NOMO-1 treated with DMSO at 0.1 percent for 48 hours (cell line): ENCODE measurements at regions not wholly inside any gene's neighbourhood (a gene's known extent, or its start where the extent isn't known, plus 50 kb on each side); places are given as distances from the start of the nearest gene placed in this dataset.

Experiments
- DNase-seq: peaks from one replicate; lab custom pipeline; 2025; ENCODE audit not compliant: unreplicated experiment; lab: John Stamatoyannopoulos, UW

DNA sequence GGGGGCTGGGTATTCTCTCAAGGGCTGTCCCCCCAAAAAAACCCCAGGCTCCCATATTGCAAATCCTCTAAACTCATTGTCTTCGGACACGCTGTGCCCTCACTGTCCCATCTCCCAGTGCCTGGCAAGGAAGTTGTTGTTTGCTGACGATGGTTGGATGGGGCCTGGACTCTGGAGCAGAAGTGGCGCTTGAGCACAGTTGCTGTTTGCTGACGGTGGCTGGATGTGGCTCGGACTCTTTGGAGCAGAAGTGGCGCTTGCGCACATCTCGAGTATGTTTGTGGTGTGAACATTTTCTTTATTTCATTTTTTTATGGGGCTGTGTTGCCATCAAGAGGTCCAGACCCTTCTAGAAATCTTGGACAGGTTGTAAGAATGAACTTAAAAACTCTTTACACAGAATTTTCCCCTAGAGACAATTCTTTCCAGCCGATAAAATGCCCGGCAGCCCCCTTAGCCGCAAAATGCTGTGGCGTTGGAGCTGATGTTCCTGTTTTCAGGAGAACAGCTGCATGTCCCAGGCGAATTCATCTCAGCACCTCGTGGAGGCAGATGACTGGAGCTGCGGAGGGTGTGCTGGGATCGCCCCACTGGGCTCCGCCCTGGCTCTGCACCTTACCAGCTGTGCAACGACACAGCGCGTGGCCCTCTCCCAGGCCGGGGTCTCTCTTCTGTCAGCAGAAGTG is 1167.4 kb downstream of the BRD1 start:
- DNase-seq = no peak

DNA sequence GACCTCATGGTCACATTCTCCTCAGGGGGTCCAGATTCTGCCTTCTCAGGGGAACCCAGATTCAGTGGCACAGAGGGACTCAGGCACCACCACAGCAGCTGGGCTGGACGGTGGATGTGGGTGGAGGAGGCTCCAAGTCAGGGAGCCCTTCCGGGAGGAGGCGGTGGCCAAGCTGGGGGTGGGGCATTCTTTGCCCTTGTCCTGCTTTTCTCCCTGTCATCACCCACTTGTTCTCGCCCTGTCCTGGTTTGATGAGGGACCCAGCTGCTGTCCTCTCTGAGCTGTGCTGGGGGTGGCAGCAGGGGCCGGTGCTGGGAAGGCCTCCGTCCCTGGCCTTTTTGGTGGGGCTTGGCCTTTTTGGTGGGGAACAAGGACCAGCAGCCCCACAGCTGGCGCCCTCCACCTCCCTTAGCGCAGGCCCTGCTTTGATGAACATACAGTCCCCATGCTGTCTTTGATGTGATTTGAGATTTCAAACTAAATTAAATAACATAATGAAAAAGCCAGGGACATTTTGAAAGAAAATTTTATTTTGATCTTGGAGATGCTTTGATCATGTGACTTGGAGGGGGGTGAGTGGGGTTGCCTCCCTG is 1168.2 kb downstream of the BRD1 start:
- no peak for DNase-seq

DNA sequence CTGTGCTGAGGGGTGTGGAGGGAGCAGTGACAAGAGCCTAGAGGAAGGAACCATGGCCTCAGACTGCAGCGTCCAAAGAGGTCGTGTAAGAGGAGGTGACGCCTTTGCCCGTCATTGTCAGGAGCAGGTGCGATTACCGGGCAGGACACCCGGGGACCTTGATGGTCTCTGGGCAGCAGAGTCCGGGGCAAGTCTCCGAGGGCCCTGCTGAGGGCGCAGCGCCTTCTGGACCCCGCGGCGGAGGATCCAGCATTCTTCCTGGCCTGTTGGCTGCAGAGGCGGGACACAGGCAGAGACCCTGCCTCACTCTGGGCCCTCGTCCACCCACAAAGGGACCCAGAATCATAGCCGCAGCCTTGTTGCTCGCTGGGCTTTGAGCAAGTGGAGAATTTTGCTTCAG is 1168.8 kb downstream of the BRD1 start:
- DNase-seq = no peak

DNA sequence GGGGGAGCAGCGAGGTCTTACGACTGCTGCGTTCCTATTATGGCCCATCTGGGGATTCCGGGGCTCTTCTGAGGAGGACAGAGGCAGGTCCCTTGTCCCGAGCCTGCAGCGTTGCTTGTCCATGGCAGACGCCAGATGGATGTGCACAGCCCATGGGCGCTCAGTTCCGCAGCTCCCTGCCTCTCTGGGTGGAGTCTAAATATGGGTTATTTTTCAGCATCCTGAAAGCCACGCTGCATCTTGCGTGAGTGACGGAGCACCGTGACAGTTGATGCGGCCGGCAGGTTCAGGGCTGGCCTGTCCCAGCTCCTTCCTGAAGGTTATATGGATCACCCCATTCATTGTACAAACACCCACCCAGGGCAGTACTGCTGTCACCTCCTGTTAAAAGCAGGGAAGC is 1169.4 kb downstream of the BRD1 start:
- DNase-seq = no peak

DNA sequence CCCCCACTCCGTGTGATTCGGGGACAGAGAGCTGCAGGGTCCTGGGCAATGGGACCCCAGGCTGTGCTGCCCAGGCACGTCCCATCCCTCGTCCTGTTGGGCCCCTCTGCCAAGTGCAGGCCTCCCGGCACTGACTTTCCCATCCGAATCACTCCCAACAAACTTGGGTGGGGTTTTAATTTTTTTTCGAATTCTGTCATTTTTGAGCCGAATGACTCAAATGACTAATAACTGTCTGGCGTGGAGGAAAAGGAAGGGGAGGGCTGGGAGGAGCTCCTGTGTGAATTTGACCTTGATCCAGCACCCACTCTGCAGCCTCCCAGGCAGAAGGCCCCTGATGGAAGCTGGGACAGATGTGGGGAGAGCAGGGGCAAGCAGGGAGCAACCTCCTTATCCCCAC is 1173.2 kb downstream of the BRD1 start:
- no peak for DNase-seq

DNA sequence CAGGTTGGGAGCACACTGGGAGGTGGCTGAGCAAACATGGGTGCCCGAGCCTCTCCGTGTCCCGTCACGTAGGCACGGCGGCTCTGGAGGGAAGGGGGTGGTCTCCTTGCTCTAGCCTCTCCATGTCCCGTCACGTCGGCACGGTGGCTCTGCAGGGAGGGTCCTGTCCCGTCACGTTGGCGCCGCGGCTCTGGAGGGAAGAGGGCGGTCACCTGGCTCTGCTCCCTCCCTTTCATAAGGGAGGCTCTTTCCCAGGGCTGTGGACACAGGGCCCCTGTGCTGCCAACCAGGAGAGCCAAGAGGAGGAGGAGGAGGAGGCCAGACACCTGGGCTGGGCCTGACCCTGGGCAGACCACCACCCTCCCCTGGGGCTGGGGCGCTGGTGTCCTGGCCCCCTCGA is 1173.7 kb downstream of the BRD1 start:
- DNase-seq = no peak

DNA sequence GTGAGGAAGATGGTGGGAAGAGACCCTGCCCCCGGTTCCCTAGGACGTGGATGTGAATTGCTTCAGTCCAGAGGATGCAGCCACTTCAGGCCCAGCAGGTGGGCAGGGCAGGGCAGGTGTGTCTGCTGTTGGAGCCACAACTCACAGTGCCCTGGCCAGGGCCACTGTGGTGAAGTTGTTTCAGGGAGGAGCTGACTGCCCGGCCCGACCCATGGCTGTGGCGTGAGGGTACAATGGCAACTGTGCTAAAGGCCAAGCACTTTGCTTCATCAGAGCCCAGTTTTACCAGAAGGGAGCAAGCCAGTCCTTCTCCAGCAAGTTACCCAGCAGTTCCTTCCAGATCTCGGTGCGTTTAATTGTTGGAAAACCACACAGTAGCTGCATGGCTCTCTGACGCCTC is 1174.4 kb downstream of the BRD1 start:
- no peak for DNase-seq

DNA sequence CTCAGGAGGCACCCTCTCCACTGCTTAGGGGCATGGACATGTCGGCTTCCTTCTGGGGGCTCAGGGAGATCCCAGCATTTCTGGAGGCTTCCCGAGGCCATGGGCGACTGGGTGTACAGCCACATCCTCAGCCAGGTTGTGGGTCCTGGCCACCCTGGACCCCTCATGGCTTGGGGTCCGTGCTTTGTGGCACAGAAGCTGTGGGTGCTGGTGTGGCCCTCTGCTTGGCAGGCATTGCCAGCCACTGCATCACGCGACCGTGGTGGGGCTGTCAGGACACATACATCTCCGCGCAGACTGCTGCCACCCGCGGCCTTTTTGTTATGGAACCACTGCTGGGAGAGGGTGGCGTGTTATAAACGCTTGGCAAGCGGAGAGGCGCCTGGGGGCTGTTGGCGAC is 1174.9 kb downstream of the BRD1 start:
- no peak for DNase-seq

DNA sequence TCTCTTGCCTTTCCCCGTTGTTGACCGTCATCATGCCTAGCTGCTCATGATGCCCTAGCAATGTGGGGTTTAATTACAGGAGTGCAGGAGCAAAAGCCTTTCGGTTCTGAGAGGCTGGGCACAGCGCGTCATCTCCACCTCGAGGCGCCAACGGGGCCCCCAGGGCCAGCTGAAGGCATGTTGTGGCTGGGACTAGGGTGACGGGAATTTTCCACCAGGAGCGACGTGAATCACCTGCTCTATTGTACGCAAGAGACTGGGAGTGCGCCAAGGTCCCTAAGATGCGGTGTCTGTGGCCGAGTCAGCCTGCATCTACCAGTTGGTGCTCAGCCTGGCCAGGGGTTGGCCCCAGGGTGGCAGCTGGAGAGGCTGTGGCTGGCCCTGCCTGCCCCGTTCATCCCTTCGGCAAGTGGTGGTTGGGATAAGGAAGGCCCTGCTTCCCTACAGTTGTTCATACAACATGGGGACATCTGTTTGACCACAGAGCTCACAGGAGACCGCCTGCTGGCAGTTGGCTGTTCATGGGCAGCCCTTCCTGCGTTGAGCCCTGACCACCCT is 1175.6 kb downstream of the BRD1 start:
- no peak for DNase-seq

DNA sequence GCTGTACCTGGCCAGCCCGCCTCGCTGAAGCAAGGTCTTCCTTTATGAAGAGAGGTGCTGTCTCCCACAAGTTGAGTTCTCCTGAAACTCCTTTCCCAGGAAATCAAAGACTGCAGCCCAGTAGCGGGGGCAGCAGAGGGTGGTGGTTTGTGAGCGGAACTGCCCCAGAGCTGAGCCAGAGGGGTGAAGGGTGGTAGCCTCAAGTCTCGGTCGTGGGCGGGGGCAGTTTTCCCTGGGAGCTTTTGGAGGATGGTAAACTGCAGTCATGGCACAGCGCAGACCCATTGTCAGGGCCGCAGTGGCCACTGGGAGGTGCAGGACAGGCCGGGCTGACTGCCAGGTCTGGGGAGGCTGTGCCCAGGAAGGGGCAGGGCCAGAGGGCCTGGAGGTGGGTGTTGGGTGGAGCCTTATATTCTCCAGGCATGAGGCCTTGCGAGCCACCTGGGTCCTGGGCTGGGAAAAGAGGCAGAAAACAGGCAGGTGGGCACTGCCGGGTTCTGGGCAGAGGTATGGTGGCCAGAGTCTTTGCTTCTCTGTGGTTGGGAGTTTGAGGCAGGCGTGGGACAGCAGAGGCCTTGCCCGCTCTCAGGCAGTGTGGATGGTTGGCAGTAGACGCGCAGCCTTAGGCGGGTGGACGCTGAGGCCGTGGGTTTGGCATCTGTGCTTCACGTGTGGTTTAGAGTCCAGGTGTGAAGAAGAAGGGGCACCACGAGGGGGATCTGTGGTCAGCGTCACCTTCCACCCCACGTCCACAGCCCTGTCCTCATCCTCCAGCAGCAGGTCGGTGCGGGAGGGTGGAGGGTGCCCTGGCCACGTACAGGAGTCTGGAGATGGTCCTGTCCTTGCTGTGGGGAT is 1176.4 kb downstream of the BRD1 start:
- no peak for DNase-seq

DNA sequence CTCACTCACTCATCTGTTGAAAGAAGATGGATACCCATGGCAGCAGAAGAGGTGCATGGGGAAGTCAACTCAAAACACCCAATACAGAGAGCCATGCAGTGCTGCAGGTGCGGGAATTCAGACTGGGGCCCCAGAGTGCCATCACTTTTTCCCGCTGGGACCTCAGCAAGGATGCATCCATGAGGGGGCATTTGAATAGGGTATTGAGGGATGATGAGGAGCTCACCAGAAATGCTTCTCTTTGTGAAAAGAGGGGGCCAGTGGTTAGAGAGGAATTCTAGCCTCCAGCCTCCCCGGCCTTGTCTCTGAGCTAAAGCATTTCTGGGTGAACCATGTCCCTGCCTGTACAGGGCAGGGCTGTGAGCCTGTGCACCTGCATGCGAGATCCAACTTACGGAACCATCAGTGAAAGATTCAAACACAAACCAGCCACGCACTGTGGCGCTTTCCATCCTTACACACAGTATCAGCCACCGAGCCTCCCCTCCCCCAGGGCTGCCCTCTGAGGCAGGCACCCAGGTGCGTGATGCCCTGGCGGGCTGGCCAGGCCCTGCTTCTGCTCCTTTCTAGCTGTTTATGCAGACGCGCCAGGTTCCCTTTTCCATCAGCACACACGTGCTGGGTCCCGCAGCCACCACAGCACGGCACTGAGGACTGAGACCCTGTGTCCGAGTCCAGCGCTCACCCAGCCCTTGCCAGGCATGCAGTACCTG is 1177.2 kb downstream of the BRD1 start:
- DNase-seq = no peak

DNA sequence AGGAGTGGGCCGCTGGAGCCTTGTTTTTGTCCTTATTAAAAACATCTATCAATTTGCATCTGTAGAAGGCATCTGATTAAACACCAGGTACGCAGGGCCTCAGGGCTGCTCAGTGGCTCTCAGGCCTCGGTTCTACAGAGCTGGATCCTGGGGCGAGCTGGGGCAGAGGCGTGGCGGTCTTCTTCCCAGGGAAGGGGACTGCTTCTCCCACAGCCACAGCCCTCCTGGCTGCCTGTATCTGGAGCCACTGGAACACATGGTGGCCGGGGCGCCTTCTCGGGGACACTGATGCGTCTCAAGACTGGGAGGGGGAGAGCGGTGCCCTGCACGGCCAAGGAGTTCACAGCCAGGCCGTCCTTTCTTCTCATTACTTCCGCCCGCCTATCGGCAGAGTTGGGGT is 1178.2 kb downstream of the BRD1 start:
- DNase-seq = no peak

DNA sequence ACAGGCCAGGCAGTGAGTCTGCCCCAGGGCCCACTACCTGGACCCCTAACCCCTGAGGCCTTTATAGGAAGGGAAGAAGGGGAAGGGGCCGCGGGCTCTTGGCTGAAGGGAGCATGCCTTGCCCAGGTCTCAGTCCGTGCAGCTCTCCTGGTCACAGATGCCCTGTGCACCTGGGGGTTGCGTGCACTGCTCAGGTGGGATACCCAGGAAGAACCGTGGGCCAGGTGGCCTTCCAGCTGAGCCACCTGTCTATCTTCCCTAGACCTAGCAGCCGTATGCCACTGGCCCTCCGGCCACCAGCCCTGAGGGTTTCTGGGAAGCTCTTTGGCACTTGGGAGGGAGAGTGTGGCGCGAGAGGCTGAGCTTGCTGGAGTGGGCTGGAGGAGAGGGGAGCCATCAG is 1178.6 kb downstream of the BRD1 start:
- no peak for DNase-seq

DNA sequence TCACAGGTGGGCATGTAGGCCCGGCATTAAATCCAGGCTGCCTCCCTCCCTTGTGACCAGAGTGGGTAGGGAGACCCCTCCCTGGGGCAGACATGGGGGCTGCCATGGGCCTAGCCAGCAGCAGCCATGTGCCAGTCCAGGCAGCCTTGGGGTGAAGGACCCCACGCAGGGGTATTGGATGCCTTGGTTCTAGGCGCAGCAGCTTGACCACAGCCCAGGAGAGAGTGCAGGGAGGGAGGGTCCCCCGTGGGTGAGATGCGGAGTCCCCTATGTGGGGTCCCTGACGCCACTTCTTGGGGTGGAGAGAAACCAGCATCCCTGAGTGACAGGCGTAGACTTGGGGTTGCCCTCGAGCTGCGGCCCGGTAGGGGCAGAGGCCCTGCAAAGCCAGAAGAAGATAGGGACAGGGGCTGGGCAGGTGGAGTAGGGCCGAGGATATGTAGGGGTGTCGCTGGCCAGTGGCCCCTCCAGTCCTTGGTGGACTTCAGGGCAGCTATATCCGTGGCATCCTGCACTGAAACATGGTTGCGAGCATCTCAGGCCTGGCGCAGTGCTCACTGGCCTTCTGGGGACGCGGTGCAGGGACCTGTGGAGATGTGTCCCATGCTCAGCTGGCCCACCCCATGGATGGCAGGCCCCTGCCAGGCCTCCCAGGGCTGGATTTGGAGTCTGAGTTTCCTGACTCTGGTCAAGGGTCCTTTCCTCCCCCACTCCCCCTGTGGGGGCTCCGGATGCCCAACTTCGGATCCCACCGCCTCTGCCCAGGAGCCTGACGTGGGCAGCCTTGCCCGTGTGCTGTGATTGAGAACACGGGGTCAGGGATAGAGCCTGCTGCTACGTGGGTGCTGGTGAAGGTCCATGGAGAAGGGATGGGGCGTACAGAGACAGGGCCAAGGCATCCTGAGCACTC is 1179.8 kb downstream of the BRD1 start:
- no peak for DNase-seq

DNA sequence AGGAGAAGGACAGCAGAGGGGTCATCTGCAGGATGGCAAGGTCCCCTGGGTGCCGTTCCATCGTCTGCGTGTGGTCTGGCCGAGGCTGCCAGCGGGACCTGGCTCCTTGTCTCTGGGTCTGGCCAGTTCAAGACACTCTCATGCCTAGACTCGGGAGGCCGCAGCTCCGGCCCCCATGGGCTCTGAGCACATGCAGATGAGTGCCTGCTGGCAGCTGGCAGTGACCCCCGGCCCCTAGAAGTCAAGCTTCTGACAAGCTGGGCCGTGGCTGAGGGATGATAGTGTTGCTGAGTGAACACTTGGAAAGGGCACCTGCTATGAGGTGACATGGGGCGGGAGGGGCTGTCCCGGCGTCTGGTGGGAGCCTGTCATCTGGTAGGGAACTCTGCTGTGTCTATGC is 1180.6 kb downstream of the BRD1 start:
- no peak for DNase-seq

DNA sequence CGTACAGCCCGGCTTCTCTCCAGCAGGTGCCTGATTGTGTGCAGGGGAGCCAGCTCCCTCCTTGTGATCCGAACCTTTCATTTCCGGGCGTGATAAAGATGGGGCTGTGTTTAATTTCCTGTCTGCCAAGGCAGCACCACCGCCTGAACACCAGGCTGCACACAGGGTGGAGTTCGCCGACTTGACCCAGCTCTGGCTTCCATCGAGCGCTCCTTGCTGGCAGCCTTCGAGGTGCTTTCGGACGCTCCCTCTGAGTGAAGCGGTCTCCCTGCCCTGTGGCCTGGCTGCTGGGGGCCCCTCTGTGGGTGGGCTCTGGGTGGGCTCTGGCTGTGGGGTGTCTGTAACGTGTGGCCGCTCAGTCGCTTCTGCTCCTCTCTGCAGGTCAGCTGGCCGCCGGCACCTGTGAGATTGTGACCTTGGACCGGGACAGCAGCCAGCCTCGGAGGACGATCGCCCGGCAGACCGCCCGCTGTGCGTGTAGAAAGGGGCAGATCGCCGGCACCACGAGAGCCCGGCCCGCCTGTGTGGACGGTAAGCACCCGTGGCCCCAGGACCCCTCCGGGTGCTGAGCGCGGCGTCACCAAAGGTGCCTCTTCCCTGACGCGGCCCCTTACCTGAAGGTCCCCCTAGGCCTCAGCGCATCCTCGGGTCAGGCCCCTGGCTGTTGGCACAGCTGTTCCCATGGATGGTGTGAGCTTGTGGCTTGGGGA is 1181.3 kb downstream of the BRD1 start:
- no peak for DNase-seq

DNA sequence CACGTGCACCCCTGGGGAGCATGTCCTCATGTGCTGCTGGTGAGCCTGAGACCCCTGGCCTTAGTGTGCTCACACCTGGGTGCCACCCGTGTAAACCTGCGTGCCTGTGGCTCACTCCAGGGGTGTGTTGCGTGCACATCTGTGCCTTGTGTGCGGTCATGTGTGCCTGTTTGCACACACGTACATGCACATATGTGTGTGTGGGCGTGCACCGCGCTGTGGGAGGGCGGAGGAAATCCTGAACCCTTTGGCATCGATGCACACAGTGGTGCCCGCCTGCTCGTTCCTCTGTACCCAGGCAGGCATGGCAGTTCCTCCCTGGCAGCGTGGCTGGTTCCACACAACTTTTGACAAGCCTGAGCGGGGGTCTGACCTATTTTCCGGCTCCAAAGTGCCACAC is 1181.9 kb downstream of the BRD1 start:
- DNase-seq = no peak

DNA sequence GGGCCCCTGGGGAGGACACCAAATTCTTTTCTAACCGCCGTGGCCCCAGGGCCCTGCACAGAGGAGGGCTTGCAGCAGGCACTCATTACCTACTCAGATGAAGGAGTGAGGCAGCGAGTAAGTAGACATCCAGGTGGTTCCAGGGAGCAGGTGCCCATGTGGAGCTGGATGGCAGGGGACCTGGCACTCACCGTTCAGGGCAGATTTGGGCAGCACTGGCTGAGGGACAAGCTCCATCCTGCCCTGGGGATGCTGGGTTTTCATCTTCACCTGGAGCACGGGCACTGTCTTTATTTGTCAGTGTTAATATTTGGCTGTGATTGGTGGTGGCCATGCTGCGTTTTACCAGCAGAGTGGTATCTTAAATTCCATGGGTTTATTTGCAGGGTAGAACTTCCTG is 1182.7 kb downstream of the BRD1 start:
- no peak for DNase-seq

DNA sequence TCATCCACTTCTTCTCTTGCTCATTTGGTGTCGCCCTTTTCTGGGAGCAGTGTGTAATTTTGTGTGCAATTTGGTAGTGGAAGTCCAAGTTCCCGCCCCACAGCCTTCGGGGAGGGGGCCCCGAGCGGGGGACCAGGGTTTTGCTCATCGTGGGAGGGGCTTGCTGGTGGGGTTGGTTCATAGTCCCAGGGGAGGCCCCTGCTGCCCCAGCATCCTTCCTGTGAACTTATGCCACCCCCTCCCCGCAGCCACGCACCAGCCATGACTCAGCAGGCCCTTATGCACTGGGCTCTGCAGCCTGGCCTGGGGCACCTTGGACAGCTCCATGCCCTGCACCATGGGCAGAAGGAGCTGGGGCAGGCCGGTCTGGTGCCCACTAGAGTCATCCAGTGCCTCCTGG is 1183.6 kb downstream of the BRD1 start:
- no peak for DNase-seq
